Right lung (tissue), 2 donors: ENCODE measurements at regions not wholly inside any gene's neighbourhood (a gene's known extent, or its start where the extent isn't known, plus 50 kb on each side); places are given as distances from the start of the nearest gene placed in this dataset.

Experiments used
- DNase-seq, 2 donors: peaks; one replicate each; pipeline ENCODE4 v3.0.0-alpha.2; 2013

- DNase-seq = no peak
Measured at GRCh38 chr15:100703032-100703578, 100.7 kb downstream of the ASB7 start.

- DNase-seq = no peak
Measured at GRCh38 chr15:100703671-100704070, 101.3 kb downstream of the ASB7 start.

- no peak for DNase-seq
Measured at GRCh38 chr15:100704281-100705055, 102.1 kb downstream of the ASB7 start.

GRCh38 chr15:100705065-100705464 is 102.7 kb downstream of the ASB7 start:
- DNase-seq = no peak

GRCh38 chr15:100705841-100706240 is 103.5 kb downstream of the ASB7 start:
- no peak for DNase-seq

GRCh38 chr15:100707229-100707628 is 104.8 kb downstream of the ASB7 start:
- no peak for DNase-seq

GRCh38 chr15:100708916-100709315 is 106.5 kb downstream of the ASB7 start:
- DNase-seq = no peak

GRCh38 chr15:100710222-100710621 is 107.8 kb downstream of the ASB7 start:
- no peak for DNase-seq

GRCh38 chr15:100710744-100711515 is 108.5 kb downstream of the ASB7 start:
- DNase-seq = no peak

- DNase-seq = no peak
Measured at GRCh38 chr15:100711516-100712021, 109.2 kb downstream of the ASB7 start.

GRCh38 chr15:100712226-100712625 is 109.8 kb downstream of the ASB7 start:
- DNase-seq = no peak

- no peak for DNase-seq
Measured at GRCh38 chr15:100713163-100713867, 110.9 kb downstream of the ASB7 start.

- DNase-seq = no peak
Measured at GRCh38 chr15:100714034-100714748, 111.8 kb downstream of the ASB7 start.

GRCh38 chr15:100714749-100715342 is 112.5 kb downstream of the ASB7 start:
- DNase-seq = no peak

GRCh38 chr15:100715571-100716455 is 113.4 kb downstream of the ASB7 start:
- DNase-seq = no peak

- DNase-seq = no peak
Measured at GRCh38 chr15:100716456-100717085, 114.2 kb downstream of the ASB7 start.

GRCh38 chr15:100717596-100717995 is 115.2 kb downstream of the ASB7 start:
- no peak for DNase-seq

GRCh38 chr15:100718075-100718980 is 115.9 kb downstream of the ASB7 start:
- DNase-seq = no peak
